ENCODE measurements at regions not wholly inside any gene's neighbourhood (a gene's known extent, or its start where the extent isn't known, plus 50 kb on each side); places are given as distances from the start of the nearest gene placed in this dataset.

DNA sequence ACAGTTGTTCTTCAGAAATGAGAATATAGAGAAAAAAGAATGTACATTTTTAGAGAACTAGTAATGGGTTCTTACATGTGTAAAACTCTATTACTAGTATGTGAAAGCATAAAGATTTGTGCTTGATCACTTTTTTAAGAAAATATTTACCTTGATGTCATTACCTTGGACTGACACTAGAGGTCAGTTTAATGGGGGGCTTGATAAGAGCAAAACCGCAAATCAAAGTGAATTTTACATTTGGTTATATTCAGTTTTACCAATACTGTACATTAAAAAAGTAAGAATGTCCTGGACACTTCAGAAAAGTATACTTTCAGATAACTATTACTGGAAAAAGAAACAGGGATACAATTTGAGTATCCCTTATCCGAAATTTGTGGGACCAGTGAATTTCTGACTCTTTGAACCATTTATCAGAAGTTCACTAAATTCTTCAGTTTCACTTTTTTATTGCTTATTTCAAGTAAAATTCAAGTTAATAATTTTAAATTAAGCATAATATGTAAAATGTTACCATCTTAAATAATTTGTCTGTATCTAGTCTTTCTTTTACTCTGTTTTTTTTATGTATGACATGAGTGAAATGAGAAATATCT is 1149.5 kb downstream of the DSC3 start:
- TF ChIP-seq ZNF24 (IDR thresholded peaks at IDR 0.05) (no peak), HDAC6 (IDR thresholded peaks at IDR 0.05; ENCODE audit: unreplicated experiment) (no peak)
- TF ChIP-seq, protein P1, sequence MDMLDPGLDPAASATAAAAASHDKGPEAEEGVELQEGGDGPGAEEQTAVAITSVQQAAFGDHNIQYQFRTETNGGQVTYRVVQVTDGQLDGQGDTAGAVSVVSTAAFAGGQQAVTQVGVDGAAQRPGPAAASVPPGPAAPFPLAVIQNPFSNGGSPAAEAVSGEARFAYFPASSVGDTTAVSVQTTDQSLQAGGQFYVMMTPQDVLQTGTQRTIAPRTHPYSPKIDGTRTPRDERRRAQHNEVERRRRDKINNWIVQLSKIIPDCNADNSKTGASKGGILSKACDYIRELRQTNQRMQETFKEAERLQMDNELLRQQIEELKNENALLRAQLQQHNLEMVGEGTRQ (IDR thresholded peaks at IDR 0.05; ENCODE audit: borderline replicate concordance, low read depth, low read length) = no peak
- TF ChIP-seq, protein P2, sequence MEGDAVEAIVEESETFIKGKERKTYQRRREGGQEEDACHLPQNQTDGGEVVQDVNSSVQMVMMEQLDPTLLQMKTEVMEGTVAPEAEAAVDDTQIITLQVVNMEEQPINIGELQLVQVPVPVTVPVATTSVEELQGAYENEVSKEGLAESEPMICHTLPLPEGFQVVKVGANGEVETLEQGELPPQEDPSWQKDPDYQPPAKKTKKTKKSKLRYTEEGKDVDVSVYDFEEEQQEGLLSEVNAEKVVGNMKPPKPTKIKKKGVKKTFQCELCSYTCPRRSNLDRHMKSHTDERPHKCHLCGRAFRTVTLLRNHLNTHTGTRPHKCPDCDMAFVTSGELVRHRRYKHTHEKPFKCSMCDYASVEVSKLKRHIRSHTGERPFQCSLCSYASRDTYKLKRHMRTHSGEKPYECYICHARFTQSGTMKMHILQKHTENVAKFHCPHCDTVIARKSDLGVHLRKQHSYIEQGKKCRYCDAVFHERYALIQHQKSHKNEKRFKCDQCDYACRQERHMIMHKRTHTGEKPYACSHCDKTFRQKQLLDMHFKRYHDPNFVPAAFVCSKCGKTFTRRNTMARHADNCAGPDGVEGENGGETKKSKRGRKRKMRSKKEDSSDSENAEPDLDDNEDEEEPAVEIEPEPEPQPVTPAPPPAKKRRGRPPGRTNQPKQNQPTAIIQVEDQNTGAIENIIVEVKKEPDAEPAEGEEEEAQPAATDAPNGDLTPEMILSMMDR (IDR thresholded peaks at IDR 0.05 in 2 of 3, conservative IDR thresholded peaks at IDR 0.05 in 1 of 3; ENCODE audit: control insufficient read depth in 2 of 3, extremely low read depth in 1 of 3, insufficient read depth in 1 of 3, low read depth in 3 of 3, low read length in 3 of 3) = peak; percentile 34 to 49 (median 34)
- TF ChIP-seq, protein P3, sequence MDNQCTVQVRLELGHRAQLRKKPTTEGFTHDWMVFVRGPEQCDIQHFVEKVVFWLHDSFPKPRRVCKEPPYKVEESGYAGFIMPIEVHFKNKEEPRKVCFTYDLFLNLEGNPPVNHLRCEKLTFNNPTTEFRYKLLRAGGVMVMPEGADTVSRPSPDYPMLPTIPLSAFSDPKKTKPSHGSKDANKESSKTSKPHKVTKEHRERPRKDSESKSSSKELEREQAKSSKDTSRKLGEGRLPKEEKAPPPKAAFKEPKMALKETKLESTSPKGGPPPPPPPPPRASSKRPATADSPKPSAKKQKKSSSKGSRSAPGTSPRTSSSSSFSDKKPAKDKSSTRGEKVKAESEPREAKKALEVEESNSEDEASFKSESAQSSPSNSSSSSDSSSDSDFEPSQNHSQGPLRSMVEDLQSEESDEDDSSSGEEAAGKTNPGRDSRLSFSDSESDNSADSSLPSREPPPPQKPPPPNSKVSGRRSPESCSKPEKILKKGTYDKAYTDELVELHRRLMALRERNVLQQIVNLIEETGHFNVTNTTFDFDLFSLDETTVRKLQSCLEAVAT (IDR thresholded peaks at IDR 0.05) = no peak
- TF ChIP-seq, protein P4, sequence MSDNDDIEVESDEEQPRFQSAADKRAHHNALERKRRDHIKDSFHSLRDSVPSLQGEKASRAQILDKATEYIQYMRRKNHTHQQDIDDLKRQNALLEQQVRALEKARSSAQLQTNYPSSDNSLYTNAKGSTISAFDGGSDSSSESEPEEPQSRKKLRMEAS (IDR thresholded peaks at IDR 0.05; ENCODE audit: low read depth, low read length) = no peak
